ENCODE measurements at regions not wholly inside any gene's neighbourhood (a gene's known extent, or its start where the extent isn't known, plus 50 kb on each side); places are given as distances from the start of the nearest gene placed in this dataset.

- H3K9ac ChIP-seq (ENCODE audit: low read length): no peak overlapping the region
- H3K79me2 ChIP-seq (ENCODE audit: low read length): no peaks in the 10 kb centered on the region
- no peaks in the 10 kb centered on the region for H3K9me3 ChIP-seq (ENCODE audit: low read length)
- ATAC-seq (no peak), DNase-seq (no peak)
- ChIA-PET CTCF (no interaction called here), POLR2A (ENCODE audit: unreplicated experiment) (no interaction called here)
- no TSS peak for BruUV-seq (replicated peaks)
- no peak overlapping the region for H2AFZ ChIP-seq (ENCODE audit: low read length)
- H4K20me1 ChIP-seq (ENCODE audit: low read length): no peaks in the 10 kb centered on the region
- H3K36me3 ChIP-seq (ENCODE audit: low read depth, low read length): no peaks in the 10 kb centered on the region
- H3K4me2 ChIP-seq (ENCODE audit: low read length): no peak overlapping the region
- no peaks in the 10 kb centered on the region for H3K4me1 ChIP-seq (ENCODE audit: insufficient read depth, low read length)
- H3K27ac ChIP-seq (ENCODE audit: low read length): no peak overlapping the region
- no peak for TF ChIP-seq EZH2 (IDR thresholded peaks at IDR 0.05; ENCODE audit: low read length, unreplicated experiment)
- no peak for TF ChIP-seq CTCF (conservative IDR thresholded peaks at IDR 0.05; ENCODE audit: low read depth, low read length)
- no peak for TF ChIP-seq EZH2phosphoT487 (IDR thresholded peaks at IDR 0.05; ENCODE audit: borderline replicate concordance, low read length)
- no peaks in the 10 kb centered on the region for H3K27me3 ChIP-seq (ENCODE audit: low read length)
- intact Hi-C loops (cut with micrococcal nuclease): no loop called here
- no peaks in the 10 kb centered on the region for H3K9me2 ChIP-seq (replicated peaks; ENCODE audit: low read length)
- no peaks in the 10 kb centered on the region for H3F3A ChIP-seq (ENCODE audit: low read length, unreplicated experiment)
- H3K4me3 ChIP-seq (ENCODE audit: low read length): no peak overlapping the region
These were observed 170.7 kb upstream of the IRX1 start for GRCh38 chr5:3424946-3425345.

GRCh38 chr5:3417376-3417943, 178.2 kb upstream of the IRX1 start:
- Histone ChIP-seq H3K9ac (ENCODE audit: low read length) (no peak overlapping the region), H3K4me3 (ENCODE audit: low read length) (no peak overlapping the region), H3K79me2 (ENCODE audit: low read length) (no peaks in the 10 kb centered on the region), H3K9me3 (ENCODE audit: low read length) (peaks cover 4% of the 10 kb centered on the region; the same call in 1 of the 2 replicates), H3F3A (ENCODE audit: low read length, unreplicated experiment) (no peaks in the 10 kb centered on the region), H3K4me2 (ENCODE audit: low read length) (no peak overlapping the region), H2AFZ (ENCODE audit: low read length) (no peak overlapping the region), H3K9me2 (replicated peaks; ENCODE audit: low read length) (no peaks in the 10 kb centered on the region), H3K36me3 (ENCODE audit: low read depth, low read length) (no peaks in the 10 kb centered on the region), H3K4me1 (ENCODE audit: insufficient read depth, low read length) (no peaks in the 10 kb centered on the region), H3K27ac (ENCODE audit: low read length) (no peak overlapping the region), H3K27me3 (ENCODE audit: low read length) (no peaks in the 10 kb centered on the region), H4K20me1 (ENCODE audit: low read length) (no peaks in the 10 kb centered on the region)
- no peak for DNase-seq
- BruUV-seq (replicated peaks): no TSS peak
- CTCF ChIA-PET: no interaction called here
- POLR2A ChIA-PET (ENCODE audit: unreplicated experiment): no interaction called here
- ATAC-seq: no peak
- intact Hi-C loops (cut with micrococcal nuclease): no loop called here
- TF ChIP-seq EZH2 (IDR thresholded peaks at IDR 0.05; ENCODE audit: low read length, unreplicated experiment): no peak
- TF ChIP-seq EZH2phosphoT487 (IDR thresholded peaks at IDR 0.05; ENCODE audit: borderline replicate concordance, low read length): no peak
- TF ChIP-seq CTCF (conservative IDR thresholded peaks at IDR 0.05; ENCODE audit: low read depth, low read length): no peak

GRCh38 chr5:3414371-3414770, 181.3 kb upstream of the IRX1 start:
- ATAC-seq: no peak
- Histone ChIP-seq H3K36me3 (ENCODE audit: low read depth, low read length) (no peaks in the 10 kb centered on the region), H3K79me2 (ENCODE audit: low read length) (no peaks in the 10 kb centered on the region), H3K27ac (ENCODE audit: low read length) (no peak overlapping the region), H3K27me3 (ENCODE audit: low read length) (no peaks in the 10 kb centered on the region), H3K4me1 (ENCODE audit: insufficient read depth, low read length) (no peaks in the 10 kb centered on the region), H4K20me1 (ENCODE audit: low read length) (no peaks in the 10 kb centered on the region), H3K9me2 (replicated peaks; ENCODE audit: low read length) (no peaks in the 10 kb centered on the region), H2AFZ (ENCODE audit: low read length) (no peak overlapping the region), H3K4me3 (ENCODE audit: low read length) (no peak overlapping the region), H3K9me3 (ENCODE audit: low read length) (peaks cover 4% of the 10 kb centered on the region; the same call in 1 of the 2 replicates), H3F3A (ENCODE audit: low read length, unreplicated experiment) (no peaks in the 10 kb centered on the region), H3K9ac (ENCODE audit: low read length) (no peak overlapping the region), H3K4me2 (ENCODE audit: low read length) (no peak overlapping the region)
- ChIA-PET CTCF (no interaction called here), POLR2A (ENCODE audit: unreplicated experiment) (no interaction called here)
- intact Hi-C loops (cut with micrococcal nuclease): no loop called here
- DNase-seq: no peak
- no peak for TF ChIP-seq EZH2phosphoT487 (IDR thresholded peaks at IDR 0.05; ENCODE audit: borderline replicate concordance, low read length)
- no peak for TF ChIP-seq CTCF (conservative IDR thresholded peaks at IDR 0.05; ENCODE audit: low read depth, low read length)
- no peak for TF ChIP-seq EZH2 (IDR thresholded peaks at IDR 0.05; ENCODE audit: low read length, unreplicated experiment)
- BruUV-seq (replicated peaks): no TSS peak
